CD4-positive, CD25-positive, alpha-beta regulatory T cell (primary cell): ENCODE measurements at regions not wholly inside any gene's neighbourhood (a gene's known extent, or its start where the extent isn't known, plus 50 kb on each side); places are given as distances from the start of the nearest gene placed in this dataset.

ENCODE experiments used
- ATAC-seq, 2 donors: fragments of 150-1000 bp; cut with Tn5 transposase; one replicate each; pipeline ENCODE4 v1.10.0; 2021; ENCODE audit warnings: low read depth in 2 of 2, moderate number of reproducible peaks in 2 of 2, moderate library complexity in 1 of 2
- DNase-seq, 3 donors: peaks; one replicate each; pipeline versions ENCODE4 v3.0.0 to v3.0.0-alpha.2; 2012 to 2022; ENCODE audit warnings: mixed read lengths in 1 of 3
- H3K27ac ChIP-seq: one replicate; pipeline ENCODE4 v1.7.0; 2013; ENCODE audit warnings: mild to moderate bottlenecking, low read length; ENCODE audit not compliant: insufficient read depth, poor library complexity, severe bottlenecking
- H3K27me3 ChIP-seq: one replicate; pipeline ENCODE4 v1.7.0; 2013; ENCODE audit warnings: low read length; ENCODE audit not compliant: control insufficient read depth, insufficient read depth
- H3K36me3 ChIP-seq: one replicate; pipeline ENCODE4 v1.7.0; 2013; ENCODE audit warnings: mild to moderate bottlenecking, low read length, moderate library complexity; ENCODE audit not compliant: control insufficient read depth, insufficient read depth
- H3K4me1 ChIP-seq: 2 replicates; pipeline ENCODE4 v1.7.0; 2013; ENCODE audit warnings: mild to moderate bottlenecking, low read length; ENCODE audit not compliant: insufficient read depth, control insufficient read depth, poor library complexity, severe bottlenecking
- H3K4me3 ChIP-seq: one replicate; pipeline ENCODE4 v1.7.0; 2013; ENCODE audit warnings: low read depth, mild to moderate bottlenecking, low read length, moderate library complexity
- H3K9me3 ChIP-seq, 2 experiments: 1 replicate in 1 of 2; 2 replicates in 1 of 2; pipeline ENCODE4 v1.7.0; 2013; ENCODE audit warnings: low read length in 2 of 2, mild to moderate bottlenecking in 1 of 2, moderate library complexity in 1 of 2; ENCODE audit not compliant: control insufficient read depth in 2 of 2
- H3K27ac Mint-ChIP-seq, 3 donors: one replicate each; pipeline ENCODE4 v1.8.0; 2020 to 2022; ENCODE audit warnings: mild to moderate bottlenecking in 3 of 3, mixed read lengths in 3 of 3, moderate library complexity in 2 of 3
- H3K27me3 Mint-ChIP-seq: one replicate; pipeline ENCODE4 v1.8.0; 2022; ENCODE audit warnings: mild to moderate bottlenecking, mixed read lengths
- H3K36me3 Mint-ChIP-seq: one replicate; pipeline ENCODE4 v1.8.0; 2020; ENCODE audit warnings: mixed read lengths
- H3K4me1 Mint-ChIP-seq, 4 donors: one replicate each; pipeline ENCODE4 v1.8.0; 2020 to 2022; ENCODE audit warnings: mixed read lengths in 4 of 4, mild to moderate bottlenecking in 1 of 4
- H3K4me3 Mint-ChIP-seq, 4 donors: one replicate each; pipeline ENCODE4 v1.8.0; 2020 to 2022; ENCODE audit warnings: mild to moderate bottlenecking in 4 of 4, mixed read lengths in 4 of 4, moderate library complexity in 3 of 4
- H3K9me3 Mint-ChIP-seq, 7 donors: one replicate each; pipeline ENCODE4 v1.8.0; 2020 to 2022; ENCODE audit warnings: mixed read lengths in 7 of 7, mild to moderate bottlenecking in 3 of 7, moderate library complexity in 2 of 7

- Histone ChIP-seq H3K4me1 (peaks cover 12% of the 10 kb centered on the region), H3K36me3 (no peaks in the 10 kb centered on the region), H3K27ac (no peak overlapping the region), H3K4me3 (no peak overlapping the region), H3K27me3 (no peaks in the 10 kb centered on the region), H3K9me3 (no peaks in the 10 kb centered on the region)
- DNase-seq (no peak), ATAC-seq (no peak)
- Mint-ChIP-seq H3K4me1 (peaks cover 13 to 52% (median 22%) of the 10 kb centered on the region in 4 donors), H3K27ac (no peak overlapping the region), H3K4me3 (no peak overlapping the region), H3K27me3 (no peaks in the 10 kb centered on the region), H3K36me3 (no peaks in the 10 kb centered on the region), H3K9me3 (peaks cover 0 to under 1% (median 0%) of the 10 kb centered on the region in 7 donors)
Observed at GRCh38 chr6:14728396-14729024, 517.4 kb upstream of the JARID2 start.

- Mint-ChIP-seq H3K4me1 (peaks cover 16 to 57% (median 24%) of the 10 kb centered on the region in 4 donors), H3K27ac (peak overlapping the region in 2 of 3 donors; percentile 8 to 66), H3K9me3 (peaks cover 0 to 3% (median 0%) of the 10 kb centered on the region in 7 donors), H3K36me3 (no peaks in the 10 kb centered on the region), H3K27me3 (no peaks in the 10 kb centered on the region), H3K4me3 (peak overlapping the region; percentile 30 to 61 (median 46))
- no peaks in the 10 kb centered on the region for H3K36me3 ChIP-seq
- H3K27me3 ChIP-seq: no peaks in the 10 kb centered on the region
- DNase-seq (peak in 1 of 3 donors; percentile 16), ATAC-seq (no peak)
- no peaks in the 10 kb centered on the region for H3K9me3 ChIP-seq
- peaks cover 14% of the 10 kb centered on the region for H3K4me1 ChIP-seq
- H3K27ac ChIP-seq: no peak overlapping the region
- H3K4me3 ChIP-seq: no peak overlapping the region
Observed at GRCh38 chr6:14729129-14729871, 516.6 kb upstream of the JARID2 start.

GRCh38 chr6:14730654-14731053, 515.2 kb upstream of the JARID2 start:
- Histone ChIP-seq H3K9me3 (no peaks in the 10 kb centered on the region), H3K36me3 (no peaks in the 10 kb centered on the region), H3K27me3 (no peaks in the 10 kb centered on the region), H3K4me3 (no peak overlapping the region), H3K27ac (no peak overlapping the region), H3K4me1 (peaks cover 21% of the 10 kb centered on the region)
- no peak for ATAC-seq
- DNase-seq: no peak
- no peak overlapping the region for H3K27ac Mint-ChIP-seq
- no peak overlapping the region for H3K4me3 Mint-ChIP-seq
- H3K4me1 Mint-ChIP-seq: peaks cover 16 to 69% (median 24%) of the 10 kb centered on the region in 4 donors
- H3K9me3 Mint-ChIP-seq: peaks cover 0 to 3% (median 0%) of the 10 kb centered on the region in 7 donors
- H3K27me3 Mint-ChIP-seq: no peaks in the 10 kb centered on the region
- no peaks in the 10 kb centered on the region for H3K36me3 Mint-ChIP-seq

- peaks cover 16 to 74% (median 24%) of the 10 kb centered on the region in 4 donors for H3K4me1 Mint-ChIP-seq
- peak in 1 of 3 donors; percentile 10 for DNase-seq
- H3K9me3 Mint-ChIP-seq: peaks cover 0 to 3% (median 0%) of the 10 kb centered on the region in 7 donors
- H3K36me3 ChIP-seq: no peaks in the 10 kb centered on the region
- no peaks in the 10 kb centered on the region for H3K9me3 ChIP-seq
- no peaks in the 10 kb centered on the region for H3K27me3 ChIP-seq
- H3K27ac ChIP-seq: no peak overlapping the region
- no peaks in the 10 kb centered on the region for H3K36me3 Mint-ChIP-seq
- H3K27me3 Mint-ChIP-seq: no peaks in the 10 kb centered on the region
- H3K27ac Mint-ChIP-seq: peak overlapping the region in 1 of 3 donors; percentile 3
- no peak for ATAC-seq
- no peak overlapping the region for H3K4me3 Mint-ChIP-seq
- no peak overlapping the region for H3K4me3 ChIP-seq
- peaks cover 21% of the 10 kb centered on the region for H3K4me1 ChIP-seq
Observed at GRCh38 chr6:14731611-14732010, 514.3 kb upstream of the JARID2 start.

- peaks cover 0 to 3% (median 0%) of the 10 kb centered on the region in 7 donors for H3K9me3 Mint-ChIP-seq
- no peaks in the 10 kb centered on the region for H3K27me3 Mint-ChIP-seq
- no peaks in the 10 kb centered on the region for H3K36me3 Mint-ChIP-seq
- peaks cover 16 to 70% (median 23%) of the 10 kb centered on the region in 4 donors for H3K4me1 Mint-ChIP-seq
- peak overlapping the region in 1 of 3 donors; percentile 9 for H3K27ac Mint-ChIP-seq
- H3K4me1 ChIP-seq: peaks cover 21% of the 10 kb centered on the region
- no peaks in the 10 kb centered on the region for H3K27me3 ChIP-seq
- DNase-seq: no peak
- peak overlapping the region; percentile 51 for H3K4me3 ChIP-seq
- peak overlapping the region in 2 of 4 donors; percentile 26 to 41 for H3K4me3 Mint-ChIP-seq
- no peaks in the 10 kb centered on the region for H3K36me3 ChIP-seq
- no peak for ATAC-seq
- H3K9me3 ChIP-seq: no peaks in the 10 kb centered on the region
- H3K27ac ChIP-seq: no peak overlapping the region
Observed at GRCh38 chr6:14732226-14732843, 513.5 kb upstream of the JARID2 start.

- ATAC-seq (peak; percentile 65 to 67), DNase-seq (peak in 1 of 3 donors; percentile 40)
- H3K4me1 ChIP-seq: peaks cover 21% of the 10 kb centered on the region
- H3K9me3 ChIP-seq: no peaks in the 10 kb centered on the region
- H3K4me3 Mint-ChIP-seq: peak overlapping the region; percentile 0 to 41 (median 17)
- peaks cover 16 to 66% (median 21%) of the 10 kb centered on the region in 4 donors for H3K4me1 Mint-ChIP-seq
- no peak overlapping the region for H3K27ac ChIP-seq
- H3K27me3 ChIP-seq: no peaks in the 10 kb centered on the region
- H3K4me3 ChIP-seq: peak overlapping the region; percentile 51
- peaks cover 0 to 3% (median 0%) of the 10 kb centered on the region in 7 donors for H3K9me3 Mint-ChIP-seq
- no peaks in the 10 kb centered on the region for H3K36me3 ChIP-seq
- peak overlapping the region in 2 of 3 donors; percentile 9 to 63 for H3K27ac Mint-ChIP-seq
- H3K36me3 Mint-ChIP-seq: no peaks in the 10 kb centered on the region
- H3K27me3 Mint-ChIP-seq: no peaks in the 10 kb centered on the region
Observed at GRCh38 chr6:14732844-14733757, 512.8 kb upstream of the JARID2 start.

GRCh38 chr6:14734052-14734415, 511.8 kb upstream of the JARID2 start:
- H3K27ac ChIP-seq: no peak overlapping the region
- H3K4me1 Mint-ChIP-seq: peaks cover 16 to 64% (median 21%) of the 10 kb centered on the region in 4 donors

More at GRCh38 chr6:14734052-14734415, 511.8 kb upstream of the JARID2 start:
- peaks cover 0 to 3% (median 0%) of the 10 kb centered on the region in 7 donors for H3K9me3 Mint-ChIP-seq
- ATAC-seq (no peak), DNase-seq (no peak)
- H3K9me3 ChIP-seq: no peaks in the 10 kb centered on the region
- no peaks in the 10 kb centered on the region for H3K36me3 Mint-ChIP-seq
- H3K27ac Mint-ChIP-seq: peak overlapping the region in 1 of 3 donors; percentile 7
- no peaks in the 10 kb centered on the region for H3K27me3 ChIP-seq
- no peaks in the 10 kb centered on the region for H3K27me3 Mint-ChIP-seq
- H3K4me1 ChIP-seq: peaks cover 21% of the 10 kb centered on the region
- no peaks in the 10 kb centered on the region for H3K36me3 ChIP-seq
- H3K4me3 Mint-ChIP-seq: peak overlapping the region in 1 of 4 donors; percentile 26
- no peak overlapping the region for H3K4me3 ChIP-seq
